B cell (primary cell): ENCODE measurements at regions not wholly inside any gene's neighbourhood (a gene's known extent, or its start where the extent isn't known, plus 50 kb on each side); places are given as distances from the start of the nearest gene placed in this dataset.

Source experiments
- ATAC-seq: fragments of 200-7000 bp; cut with Tn5 transposase; one replicate; pipeline ENCODE4 v1.10.0; 2021; ENCODE audit warnings: low read depth, mild to moderate bottlenecking, moderate number of reproducible peaks, moderate library complexity
- CTCF ChIA-PET: fragments of 350-600 bp; sonication (Branson Sonifier 250); formaldehyde crosslinking; loops from one replicate; lab custom pipeline; 2021; ENCODE audit warnings: antibody characterized with exemption, inconsistent platforms; lab: Charles Lee
- POLR2A ChIA-PET: fragments of 350-600 bp; sonication (Branson Sonifier 250); formaldehyde crosslinking; loops from one replicate; lab custom pipeline; 2021; ENCODE audit warnings: antibody characterized with exemption; lab: Charles Lee
- DNase-seq: peaks from one replicate; pipeline ENCODE4 v3.0.0; 2013
- H2AFZ ChIP-seq: 2 replicates; pipeline ENCODE4 v1.6.1; 2012; ENCODE audit warnings: mild to moderate bottlenecking, low read depth, low read length; ENCODE audit not compliant: insufficient read depth, poor library complexity, severe bottlenecking
- H3K27ac ChIP-seq, 2 donors: 1 replicate in 1 of 2; 2 replicates in 1 of 2; pipeline ENCODE4 v1.5.1; 2012 to 2013; ENCODE audit warnings: low read length in 2 of 2, mild to moderate bottlenecking in 2 of 2, moderate library complexity in 1 of 2
- H3K27me3 ChIP-seq, 4 experiments: fragments of 200-600 bp in 1 of 4; sonication (generic) in 1 of 4; replicated peaks in 1 of 4; 1 replicate in 2 of 4; 2 replicates in 2 of 4; pipeline versions ENCODE4 v1.6.1 to v1.7.0; 2013 to 2016; ENCODE audit warnings: low read length in 3 of 4, mild to moderate bottlenecking in 2 of 4, mixed read lengths in 1 of 4, moderate library complexity in 1 of 4; ENCODE audit not compliant: insufficient read depth in 4 of 4, control insufficient read depth in 3 of 4; ENCODE audit errors: control extremely low read depth in 1 of 4
- H3K36me3 ChIP-seq, 2 experiments: replicated peaks in 1 of 2; 1 replicate in 1 of 2; 2 replicates in 1 of 2; pipeline versions ENCODE4 v1.6.1 to v1.7.1; 2013; ENCODE audit warnings: low read length in 1 of 2; ENCODE audit not compliant: insufficient read depth in 2 of 2, control insufficient read depth in 1 of 2; ENCODE audit errors: control extremely low read depth in 1 of 2, extremely low read depth in 1 of 2
- H3K4me1 ChIP-seq, 2 donors: fragments of 200-600 bp in 1 of 2; sonication (generic) in 1 of 2; 1 replicate in 1 of 2; 2 replicates in 1 of 2; pipeline versions ENCODE4 v1.5.1 to v1.6.1; 2013 to 2017; ENCODE audit warnings: low read length in 2 of 2; ENCODE audit not compliant: control insufficient read depth in 2 of 2, insufficient read depth in 2 of 2
- H3K4me2 ChIP-seq: replicated peaks from 2 replicates; pipeline ENCODE3; 2012; ENCODE audit warnings: mild to moderate bottlenecking, low read depth, low read length; ENCODE audit not compliant: poor library complexity, severe bottlenecking
- H3K4me3 ChIP-seq, 5 experiments: fragments of 200-600 bp in 1 of 5; sonication (generic) in 1 of 5; 1 replicate in 3 of 5; 2 replicates in 2 of 5; pipeline versions ENCODE4 v1.5.1 to v1.7.0; 2011 to 2016; ENCODE audit warnings: low read length in 4 of 5, mild to moderate bottlenecking in 4 of 5, low read depth in 2 of 5, control low read depth in 1 of 5, moderate library complexity in 1 of 5; ENCODE audit not compliant: insufficient read depth in 1 of 5; ENCODE audit errors: control extremely low read depth in 1 of 5, extremely low read depth in 1 of 5
- H3K79me2 ChIP-seq: fragments of 200-600 bp; sonication (generic); one replicate; pipeline ENCODE4 v1.6.0; 2016; ENCODE audit warnings: low read length; ENCODE audit not compliant: control insufficient read depth, insufficient read depth
- H3K9ac ChIP-seq: fragments of 200-600 bp; sonication (generic); 2 replicates; pipeline ENCODE4 v1.6.1; 2017; ENCODE audit warnings: mild to moderate bottlenecking, low read length, moderate library complexity
- H3K9me3 ChIP-seq, 3 donors: one replicate each; pipeline versions ENCODE4 v1.6.1 to v1.7.1; 2013; ENCODE audit warnings: low read length in 2 of 3; ENCODE audit not compliant: control insufficient read depth in 2 of 3, insufficient read depth in 1 of 3; ENCODE audit errors: control extremely low read depth in 1 of 3
- H4K20me1 ChIP-seq: 2 replicates; pipeline ENCODE4 v1.6.0; 2012; ENCODE audit warnings: mild to moderate bottlenecking, low read length; ENCODE audit not compliant: insufficient read depth, control insufficient read depth, poor library complexity, severe bottlenecking
- H3K27ac Mint-ChIP-seq: one replicate; pipeline ENCODE4 v1.8.0; 2021; ENCODE audit warnings: mixed read lengths
- H3K27me3 Mint-ChIP-seq: one replicate; pipeline ENCODE4 v1.8.0; 2021; ENCODE audit warnings: mixed read lengths
- H3K4me1 Mint-ChIP-seq: one replicate; pipeline ENCODE4 v1.8.0; 2021; ENCODE audit warnings: mixed read lengths
- H3K4me3 Mint-ChIP-seq: one replicate; pipeline ENCODE4 v1.8.0; 2021; ENCODE audit warnings: mixed read lengths
- H3K9me3 Mint-ChIP-seq: one replicate; pipeline ENCODE4 v1.8.0; 2022; ENCODE audit warnings: mixed read lengths; ENCODE audit not compliant: insufficient read depth
- CTCF ChIP-seq: fragments of 200-600 bp; IDR thresholded peaks from one replicate; pipeline ENCODE4 v1.8.0; 2022; ENCODE audit warnings: antibody characterized with exemption, mild to moderate bottlenecking
- EZH2 ChIP-seq: IDR thresholded peaks from 2 replicates; pipeline ENCODE4 v1.6.1; 2012; ENCODE audit warnings: borderline replicate concordance, low read depth, mild to moderate bottlenecking, moderate library complexity, low read length; ENCODE audit not compliant: insufficient read depth, poor library complexity, severe bottlenecking
- WGBS: methylation state at CpG from one replicate; pipeline ENCODE4 v1.1.5; 2013; ENCODE audit warnings: missing lambda C conversion rate; ENCODE audit not compliant: insufficient coverage; 5-methylcytosine and 5-hydroxymethylcytosine counted together
- intact Hi-C: fragments of 100-400 bp; cut with micrococcal nuclease; formaldehyde crosslinking; loops from one replicate; pipeline ENCODE4 v1.10.0; 2022

- no peak for DNase-seq
- no peaks in the 10 kb centered on the region for H3K79me2 ChIP-seq
- Mint-ChIP-seq H3K4me3 (no peak overlapping the region), H3K27ac (no peak overlapping the region), H3K27me3 (peaks cover 22% of the 10 kb centered on the region), H3K4me1 (no peaks in the 10 kb centered on the region), H3K9me3 (no peaks in the 10 kb centered on the region)
- TF ChIP-seq CTCF (no peak), EZH2 (no peak)
- no peak for ATAC-seq
- no peak overlapping the region for H3K27ac ChIP-seq
- H3K4me2 ChIP-seq: no peak overlapping the region
- H3K27me3 ChIP-seq: peaks cover 0 to 3% (median 2%) of the 10 kb centered on the region in 4 experiments
- H4K20me1 ChIP-seq: no peaks in the 10 kb centered on the region
- H3K4me3 ChIP-seq: no peak overlapping the region
- CTCF ChIA-PET: interaction anchor here (0.9 kb wide), 1 partner anchor 14 kb away, joined by 3 read pairs; no protein-coding TSS in a partner anchor
- intact Hi-C loops: no loop called here
- H3K4me1 ChIP-seq: no peaks in the 10 kb centered on the region
- peaks cover 0 to 14% (median 0%) of the 10 kb centered on the region in 3 donors for H3K9me3 ChIP-seq
- POLR2A ChIA-PET: interaction anchor here (0.6 kb wide), 1 partner anchor 101 kb away, joined by 4 read pairs; no protein-coding TSS in a partner anchor
- no peak overlapping the region for H3K9ac ChIP-seq
- H2AFZ ChIP-seq: no peak overlapping the region
- 88% methylated on average over 4 of the region's 7 CpGs for WGBS
- H3K36me3 ChIP-seq: no peaks in the 10 kb centered on the region
Measured at GRCh38 chr3:57009802-57010201, 50.7 kb upstream of the SPATA12 start.

GRCh38 chr3:57009367-57009766 lies 51.1 kb upstream of the SPATA12 start:
- Histone ChIP-seq H3K36me3 (no peaks in the 10 kb centered on the region), H3K9ac (no peak overlapping the region), H3K4me3 (no peak overlapping the region), H2AFZ (no peak overlapping the region), H3K79me2 (no peaks in the 10 kb centered on the region), H3K4me2 (no peak overlapping the region), H3K27ac (no peak overlapping the region), H3K27me3 (peaks cover 0 to 3% (median 2%) of the 10 kb centered on the region in 4 experiments), H3K9me3 (peaks cover 0 to 14% (median 0%) of the 10 kb centered on the region in 3 donors), H3K4me1 (no peaks in the 10 kb centered on the region), H4K20me1 (no peaks in the 10 kb centered on the region)
- intact Hi-C loops: no loop called here
- CTCF ChIA-PET: interaction anchor here (0.9 kb wide), 1 partner anchor 14 kb away, joined by 3 read pairs; no protein-coding TSS in a partner anchor
- Mint-ChIP-seq H3K4me1 (no peaks in the 10 kb centered on the region), H3K9me3 (no peaks in the 10 kb centered on the region), H3K4me3 (no peak overlapping the region), H3K27me3 (peaks cover 23% of the 10 kb centered on the region), H3K27ac (no peak overlapping the region)
- DNase-seq (no peak), ATAC-seq (no peak)
- 90% methylated on average over 3 of the region's 7 CpGs for WGBS
- no peak for TF ChIP-seq EZH2
- TF ChIP-seq CTCF: no peak
- POLR2A ChIA-PET: no interaction called here
